HG03064 (cell line): ENCODE measurements at regions not wholly inside any gene's neighbourhood (a gene's known extent, or its start where the extent isn't known, plus 50 kb on each side); places are given as distances from the start of the nearest gene placed in this dataset.

ENCODE experiments used
- ATAC-seq: cut with Tn5 transposase; IDR thresholded peaks from one replicate; pipeline ENCODE4 v1.9.1; 2021; ENCODE audit warnings: low read depth; ENCODE audit not compliant: unreplicated experiment

GRCh38 chr2:122445003-122445402 lies 689.6 kb downstream of the TSN start:
- ATAC-seq = no peak

- ATAC-seq = no peak
Observed at GRCh38 chr2:122446761-122447160, 691.3 kb downstream of the TSN start.

GRCh38 chr2:122447237-122447636 lies 691.8 kb downstream of the TSN start:
- no peak for ATAC-seq

GRCh38 chr2:122451040-122451439 lies 695.6 kb downstream of the TSN start:
- ATAC-seq = no peak

GRCh38 chr2:122451697-122452096 lies 696.2 kb downstream of the TSN start:
- ATAC-seq = no peak

GRCh38 chr2:122469147-122469546 lies 713.7 kb downstream of the TSN start:
- ATAC-seq = no peak

- ATAC-seq = no peak
Observed at GRCh38 chr2:122471753-122472152, 716.3 kb downstream of the TSN start.

GRCh38 chr2:122478117-122478516 lies 722.7 kb downstream of the TSN start:
- ATAC-seq = no peak

GRCh38 chr2:122478771-122479170 lies 723.3 kb downstream of the TSN start:
- ATAC-seq = no peak

- ATAC-seq = no peak
Observed at GRCh38 chr2:122480501-122481243, 725.2 kb downstream of the TSN start.

GRCh38 chr2:122481244-122481622 lies 725.8 kb downstream of the TSN start:
- no peak for ATAC-seq

GRCh38 chr2:122481717-122482116 lies 726.3 kb downstream of the TSN start:
- no peak for ATAC-seq

- no peak for ATAC-seq
Observed at GRCh38 chr2:122486086-122486485, 730.6 kb downstream of the TSN start.

- ATAC-seq = no peak
Observed at GRCh38 chr2:122486705-122487415, 731.4 kb downstream of the TSN start.

- ATAC-seq = no peak
Observed at GRCh38 chr2:122491011-122491410, 735.6 kb downstream of the TSN start.

GRCh38 chr2:122500316-122501105 lies 745.1 kb downstream of the TSN start:
- ATAC-seq = no peak

GRCh38 chr2:122506620-122507019 lies 751.2 kb downstream of the TSN start:
- ATAC-seq = no peak

GRCh38 chr2:122507261-122507660 lies 751.8 kb downstream of the TSN start:
- ATAC-seq = no peak

GRCh38 chr2:122512091-122512490 lies 756.6 kb downstream of the TSN start:
- no peak for ATAC-seq

GRCh38 chr2:122514451-122514996 lies 759.1 kb downstream of the TSN start:
- no peak for ATAC-seq

GRCh38 chr2:122515731-122516290 lies 760.4 kb downstream of the TSN start:
- ATAC-seq = no peak
